Spleen (tissue), 7 donors: ENCODE measurements at regions not wholly inside any gene's neighbourhood (a gene's known extent, or its start where the extent isn't known, plus 50 kb on each side); places are given as distances from the start of the nearest gene placed in this dataset.

Experiments
- CTCF ChIP-seq, 11 experiments: fragments of 200-600 bp in 7 of 11; fragments of 450-650 bp in 4 of 11; sonication (generic) in 4 of 11; IDR thresholded peaks in 8 of 11; conservative IDR thresholded peaks in 3 of 11; 1 replicate in 7 of 11; 2 replicates in 4 of 11; pipeline versions ENCODE4 v1.4.0 to v1.8.0; 2016 to 2021; ENCODE audit warnings: antibody characterized with exemption in 11 of 11, inconsistent platforms in 4 of 11, mild to moderate bottlenecking in 1 of 11
- POLR2A ChIP-seq, 3 donors: fragments of 450-650 bp; IDR thresholded peaks; one replicate each; pipeline ENCODE4 v1.5.1; 2017; ENCODE audit warnings: antibody characterized with exemption in 3 of 3, mild to moderate bottlenecking in 1 of 3
- POLR2AphosphoS5 ChIP-seq, 3 donors: sonication (generic); formaldehyde crosslinking; IDR thresholded peaks; one replicate each; pipeline ENCODE4 v1.5.1; 2017; ENCODE audit warnings: antibody characterized with exemption in 3 of 3
- donor health status: DM: no; HTN: no; CAD: no; lungs with moderate emphysema.
- donor health status: DM: no; HTN: no; CAD: no.
- donor health status: DM: no; HTN: no; CAD: no.

GRCh38 chr7:84941936-84942335, 244.9 kb downstream of the SEMA3D start:
- TF ChIP-seq CTCF (IDR thresholded peaks at IDR 0.05 in 8 of 11, conservative IDR thresholded peaks at IDR 0.05 in 3 of 11) (no peak), POLR2AphosphoS5 (IDR thresholded peaks at IDR 0.05) (no peak), POLR2A (IDR thresholded peaks at IDR 0.05) (no peak)
